ENCODE measurements at regions not wholly inside any gene's neighbourhood (a gene's known extent, or its start where the extent isn't known, plus 50 kb on each side); places are given as distances from the start of the nearest gene placed in this dataset.

DNA sequence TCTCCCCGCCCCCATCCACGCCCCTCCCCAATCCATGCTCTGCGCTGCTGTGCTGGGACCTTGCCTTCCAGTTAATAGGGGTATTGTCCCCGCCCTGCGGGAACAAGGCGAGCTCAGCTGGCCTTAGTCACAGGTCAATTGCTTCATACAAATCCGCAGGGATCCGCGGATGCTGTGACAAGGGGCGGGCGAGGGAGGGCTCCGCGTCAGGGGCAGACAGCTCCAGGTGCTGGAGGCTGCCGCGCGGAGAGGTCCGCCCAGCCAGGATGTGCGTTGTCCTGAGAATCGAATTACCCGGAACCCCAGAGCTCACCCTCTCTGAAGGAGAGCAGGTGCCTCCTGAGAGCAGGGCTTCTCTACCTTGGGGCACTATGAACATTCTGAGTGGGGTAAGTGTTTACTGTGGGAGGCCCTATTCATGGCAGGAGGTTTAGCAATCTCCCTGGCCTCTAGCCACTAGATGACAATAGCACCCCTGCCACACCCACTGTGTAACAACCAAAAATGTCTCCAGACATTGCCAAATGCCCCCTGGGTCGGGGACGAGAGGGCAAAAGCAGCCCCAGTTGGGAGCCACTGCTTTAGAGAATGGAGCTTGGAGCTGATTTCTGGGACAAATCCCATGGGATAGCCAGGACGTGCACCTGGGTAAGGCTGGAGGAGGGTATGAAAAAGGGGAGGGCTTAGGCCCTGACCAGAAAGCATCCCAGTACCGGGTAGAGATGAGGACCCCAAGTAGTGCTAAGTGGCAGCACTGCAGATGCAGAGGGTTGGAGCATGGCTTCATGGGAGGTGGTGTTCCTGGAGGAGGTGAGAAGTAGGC is 138.2 kb downstream of the CYLD start:
- intact Hi-C loops (cut with micrococcal nuclease), result no loop called here
- TF ChIP-seq, protein P1, sequence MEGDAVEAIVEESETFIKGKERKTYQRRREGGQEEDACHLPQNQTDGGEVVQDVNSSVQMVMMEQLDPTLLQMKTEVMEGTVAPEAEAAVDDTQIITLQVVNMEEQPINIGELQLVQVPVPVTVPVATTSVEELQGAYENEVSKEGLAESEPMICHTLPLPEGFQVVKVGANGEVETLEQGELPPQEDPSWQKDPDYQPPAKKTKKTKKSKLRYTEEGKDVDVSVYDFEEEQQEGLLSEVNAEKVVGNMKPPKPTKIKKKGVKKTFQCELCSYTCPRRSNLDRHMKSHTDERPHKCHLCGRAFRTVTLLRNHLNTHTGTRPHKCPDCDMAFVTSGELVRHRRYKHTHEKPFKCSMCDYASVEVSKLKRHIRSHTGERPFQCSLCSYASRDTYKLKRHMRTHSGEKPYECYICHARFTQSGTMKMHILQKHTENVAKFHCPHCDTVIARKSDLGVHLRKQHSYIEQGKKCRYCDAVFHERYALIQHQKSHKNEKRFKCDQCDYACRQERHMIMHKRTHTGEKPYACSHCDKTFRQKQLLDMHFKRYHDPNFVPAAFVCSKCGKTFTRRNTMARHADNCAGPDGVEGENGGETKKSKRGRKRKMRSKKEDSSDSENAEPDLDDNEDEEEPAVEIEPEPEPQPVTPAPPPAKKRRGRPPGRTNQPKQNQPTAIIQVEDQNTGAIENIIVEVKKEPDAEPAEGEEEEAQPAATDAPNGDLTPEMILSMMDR (IDR thresholded peaks at IDR 0.05; ENCODE audit: unreplicated experiment), result no peak
- Mint-ChIP-seq H3K27me3 (ENCODE audit: insufficient read depth, unreplicated experiment) (peaks cover 28% of the 10 kb centered on the region), H3K9me3 (ENCODE audit: unreplicated experiment) (no peaks in the 10 kb centered on the region), H3K4me3 (ENCODE audit: unreplicated experiment) (no peak overlapping the region), H3K27ac (ENCODE audit: low read depth, unreplicated experiment) (no peak overlapping the region), H3K4me1 (ENCODE audit: insufficient read depth, unreplicated experiment) (peaks cover 5% of the 10 kb centered on the region), H3K36me3 (ENCODE audit: insufficient read depth, unreplicated experiment) (no peaks in the 10 kb centered on the region)
- ChIA-PET POLR2A (no interaction called here), CTCF (interaction anchor here (0.6 kb wide), 1 partner anchor 12 kb away, joined by 3 read pairs; no protein-coding TSS in a partner anchor)
- peak; percentile 40 for DNase-seq (ENCODE audit: unreplicated experiment)
- BruUV-seq (replicated peaks), result no TSS peak

DNA sequence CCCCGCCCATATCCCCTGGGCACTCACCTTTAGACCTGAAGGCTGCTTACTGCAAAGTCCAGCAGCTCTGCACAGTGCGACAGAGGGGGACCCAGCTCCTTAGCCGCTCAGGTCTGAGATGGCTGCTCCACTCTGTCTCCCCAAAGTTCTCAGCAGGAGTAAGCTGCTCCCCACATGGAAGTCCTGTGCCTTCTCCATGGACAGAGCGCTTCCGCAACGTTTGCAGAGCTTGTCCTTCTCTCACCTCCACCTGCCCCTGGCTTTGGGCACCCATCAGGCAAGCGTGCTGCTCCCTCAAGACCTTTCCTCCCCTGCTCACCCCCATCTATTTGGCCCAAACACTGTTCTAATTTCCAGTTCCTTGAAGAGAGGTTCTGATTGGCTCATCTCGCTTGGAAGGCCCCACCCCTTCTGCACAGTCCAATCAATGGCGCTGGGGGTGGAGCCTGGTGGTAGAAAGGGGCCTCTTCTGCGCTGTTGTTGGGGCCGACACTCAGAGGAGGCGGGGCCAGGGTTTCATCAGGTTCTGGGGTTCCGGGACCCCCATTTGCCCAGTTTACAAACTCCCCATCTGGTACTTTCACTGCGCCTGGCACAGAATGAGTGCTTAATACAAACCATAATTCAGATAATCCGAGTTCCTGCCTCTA is 137.2 kb downstream of the CYLD start:
- intact Hi-C loops (cut with micrococcal nuclease), result no loop called here
- DNase-seq (ENCODE audit: unreplicated experiment), result no peak
- Mint-ChIP-seq H3K9me3 (ENCODE audit: unreplicated experiment) (no peaks in the 10 kb centered on the region), H3K4me3 (ENCODE audit: unreplicated experiment) (no peak overlapping the region), H3K27me3 (ENCODE audit: insufficient read depth, unreplicated experiment) (peaks cover 38% of the 10 kb centered on the region), H3K36me3 (ENCODE audit: insufficient read depth, unreplicated experiment) (no peaks in the 10 kb centered on the region), H3K27ac (ENCODE audit: low read depth, unreplicated experiment) (no peak overlapping the region), H3K4me1 (ENCODE audit: insufficient read depth, unreplicated experiment) (peaks cover 5% of the 10 kb centered on the region)
- TF ChIP-seq, protein P1 (IDR thresholded peaks at IDR 0.05; ENCODE audit: unreplicated experiment), result no peak
- ChIA-PET POLR2A (no interaction called here), CTCF (interaction anchor here (1.9 kb wide), 1 partner anchor 18 kb away, joined by 6 read pairs; no protein-coding TSS in a partner anchor)
- BruUV-seq (replicated peaks), result no TSS peak

DNA sequence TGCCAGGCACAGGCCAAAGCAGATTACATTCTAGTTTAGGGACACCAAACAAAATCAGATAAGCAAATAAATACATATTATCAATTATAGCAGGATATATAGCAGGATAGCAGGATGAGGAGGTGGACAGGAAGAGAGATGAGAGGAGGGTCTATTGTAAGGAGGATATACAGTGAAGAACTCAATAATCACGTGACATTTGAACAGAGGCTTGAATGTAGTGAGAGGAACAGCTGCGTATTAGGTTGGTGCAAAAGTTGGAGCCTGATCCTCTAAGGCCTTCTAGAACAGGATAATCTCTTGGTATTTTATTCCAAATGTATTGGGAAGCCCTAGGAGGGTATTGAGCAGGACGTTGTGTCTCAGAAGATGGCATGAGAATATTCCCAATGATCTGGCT is 136.7 kb downstream of the CYLD start:
- BruUV-seq (replicated peaks), result no TSS peak
- intact Hi-C loops (cut with micrococcal nuclease), result no loop called here

DNA sequence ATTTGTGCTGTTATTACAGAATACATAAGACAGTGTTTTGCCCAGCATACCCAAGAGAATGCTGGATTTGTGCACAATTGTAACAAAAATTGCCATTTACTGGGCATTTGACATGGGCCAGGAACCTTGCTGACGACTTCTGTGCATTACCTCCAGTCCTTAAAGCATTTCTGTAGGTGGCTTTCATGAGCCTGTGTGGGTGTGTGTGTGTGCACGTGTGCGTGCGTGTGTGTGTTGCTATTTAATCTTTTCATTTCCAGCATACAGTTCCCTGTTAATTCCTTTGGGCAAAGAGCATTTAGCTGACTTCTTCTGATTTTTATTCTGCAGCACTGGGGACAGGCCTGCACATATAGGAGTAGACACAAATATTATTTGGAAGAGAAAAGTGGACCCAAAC is 134.4 kb downstream of the CYLD start:
- H3K36me3 Mint-ChIP-seq (ENCODE audit: insufficient read depth, unreplicated experiment), result no peaks in the 10 kb centered on the region
- ChIA-PET CTCF (interaction anchor here (0.6 kb wide), 2 partner anchors 39 to 1061 kb away, joined by 3 to 5 read pairs; no protein-coding TSS in a partner anchor), POLR2A (no interaction called here)
- TF ChIP-seq, protein P1 (IDR thresholded peaks at IDR 0.05; ENCODE audit: unreplicated experiment), result no peak
- H3K4me3 Mint-ChIP-seq (ENCODE audit: unreplicated experiment), result no peak overlapping the region
- H3K27ac Mint-ChIP-seq (ENCODE audit: low read depth, unreplicated experiment), result no peak overlapping the region
- no TSS peak for BruUV-seq (replicated peaks)
- DNase-seq (ENCODE audit: unreplicated experiment), result no peak
- peaks cover 41% of the 10 kb centered on the region for H3K27me3 Mint-ChIP-seq (ENCODE audit: insufficient read depth, unreplicated experiment)
- peaks cover 5% of the 10 kb centered on the region for H3K4me1 Mint-ChIP-seq (ENCODE audit: insufficient read depth, unreplicated experiment)
- intact Hi-C loops (cut with micrococcal nuclease), result no loop called here
- no peaks in the 10 kb centered on the region for H3K9me3 Mint-ChIP-seq (ENCODE audit: unreplicated experiment)

More for the DNA sequence above, 136.7 kb downstream of the CYLD start:
- ChIA-PET POLR2A (no interaction called here), CTCF (interaction anchor here (1.0 to 1.9 kb wide), 2 partner anchors 17 to 46 kb away, joined by 4 to 6 read pairs; no protein-coding TSS in a partner anchor)
- TF ChIP-seq, protein P1 (IDR thresholded peaks at IDR 0.05; ENCODE audit: unreplicated experiment), result no peak
- no peak for DNase-seq (ENCODE audit: unreplicated experiment)
- Mint-ChIP-seq H3K27ac (ENCODE audit: low read depth, unreplicated experiment) (no peak overlapping the region), H3K27me3 (ENCODE audit: insufficient read depth, unreplicated experiment) (peaks cover 41% of the 10 kb centered on the region), H3K9me3 (ENCODE audit: unreplicated experiment) (no peaks in the 10 kb centered on the region), H3K4me1 (ENCODE audit: insufficient read depth, unreplicated experiment) (peaks cover 5% of the 10 kb centered on the region), H3K36me3 (ENCODE audit: insufficient read depth, unreplicated experiment) (no peaks in the 10 kb centered on the region), H3K4me3 (ENCODE audit: unreplicated experiment) (no peak overlapping the region)

Data from MCF 10A (cell line).